GM12875 (cell line): ENCODE measurements at regions not wholly inside any gene's neighbourhood (a gene's known extent, or its start where the extent isn't known, plus 50 kb on each side); places are given as distances from the start of the nearest gene placed in this dataset.

Source experiments
- H3K4me3 ChIP-seq: one replicate; pipeline ENCODE4 v1.5.1; 2011; ENCODE audit warnings: low read depth, low read length, control low read depth
- TF ChIP-seq, protein P1 (sequence below): IDR thresholded peaks from 2 replicates; pipeline ENCODE4 v1.5.1; 2011; ENCODE audit warnings: low read depth, mild to moderate bottlenecking, control low read depth, inconsistent platforms, low read length, moderate library complexity, borderline replicate concordance; ENCODE audit not compliant: insufficient read depth

DNA sequence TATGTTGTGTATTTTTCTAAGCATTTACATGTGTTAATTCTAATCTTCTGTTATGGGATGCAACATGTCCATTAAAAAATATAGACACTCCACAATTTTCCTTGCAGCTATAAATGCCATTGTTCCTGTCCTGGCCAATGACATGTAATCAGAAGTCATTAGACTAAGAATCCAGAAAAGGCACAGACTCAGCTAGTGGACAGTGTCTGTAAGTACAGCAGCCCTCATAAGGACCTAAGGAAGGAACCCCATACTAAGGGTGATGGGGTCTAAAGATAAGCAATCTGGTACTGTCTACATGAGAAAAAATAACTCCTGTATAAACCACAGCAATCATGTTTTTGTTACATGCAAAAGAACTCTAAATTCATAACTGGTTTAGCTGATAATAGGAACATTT is 115.9 kb downstream of the GPR85 start:
- TF ChIP-seq, protein P1, sequence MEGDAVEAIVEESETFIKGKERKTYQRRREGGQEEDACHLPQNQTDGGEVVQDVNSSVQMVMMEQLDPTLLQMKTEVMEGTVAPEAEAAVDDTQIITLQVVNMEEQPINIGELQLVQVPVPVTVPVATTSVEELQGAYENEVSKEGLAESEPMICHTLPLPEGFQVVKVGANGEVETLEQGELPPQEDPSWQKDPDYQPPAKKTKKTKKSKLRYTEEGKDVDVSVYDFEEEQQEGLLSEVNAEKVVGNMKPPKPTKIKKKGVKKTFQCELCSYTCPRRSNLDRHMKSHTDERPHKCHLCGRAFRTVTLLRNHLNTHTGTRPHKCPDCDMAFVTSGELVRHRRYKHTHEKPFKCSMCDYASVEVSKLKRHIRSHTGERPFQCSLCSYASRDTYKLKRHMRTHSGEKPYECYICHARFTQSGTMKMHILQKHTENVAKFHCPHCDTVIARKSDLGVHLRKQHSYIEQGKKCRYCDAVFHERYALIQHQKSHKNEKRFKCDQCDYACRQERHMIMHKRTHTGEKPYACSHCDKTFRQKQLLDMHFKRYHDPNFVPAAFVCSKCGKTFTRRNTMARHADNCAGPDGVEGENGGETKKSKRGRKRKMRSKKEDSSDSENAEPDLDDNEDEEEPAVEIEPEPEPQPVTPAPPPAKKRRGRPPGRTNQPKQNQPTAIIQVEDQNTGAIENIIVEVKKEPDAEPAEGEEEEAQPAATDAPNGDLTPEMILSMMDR, result peak; percentile 21; the same call in 1 of the 2 replicates
- H3K4me3 ChIP-seq, result no peak overlapping the region

DNA sequence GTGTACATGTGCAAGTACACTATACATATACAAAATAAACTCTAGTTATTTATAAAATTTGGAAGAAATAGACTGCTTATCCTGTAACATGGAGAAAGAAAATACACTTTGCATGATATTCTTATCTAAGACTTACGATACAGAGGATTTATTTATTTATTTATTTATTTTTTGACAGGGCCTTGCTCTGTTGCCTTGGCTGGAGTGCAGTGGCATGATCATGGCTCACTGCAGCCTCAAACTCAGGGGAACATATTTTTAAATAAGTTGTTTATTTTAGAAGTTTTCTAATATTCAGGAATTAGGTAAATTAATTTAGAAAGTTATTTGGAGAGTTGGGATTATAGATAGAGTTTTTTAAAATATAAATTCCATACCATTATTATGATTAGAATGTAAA is 116.7 kb downstream of the GPR85 start:
- TF ChIP-seq, protein P1, result no peak
- no peak overlapping the region for H3K4me3 ChIP-seq

DNA sequence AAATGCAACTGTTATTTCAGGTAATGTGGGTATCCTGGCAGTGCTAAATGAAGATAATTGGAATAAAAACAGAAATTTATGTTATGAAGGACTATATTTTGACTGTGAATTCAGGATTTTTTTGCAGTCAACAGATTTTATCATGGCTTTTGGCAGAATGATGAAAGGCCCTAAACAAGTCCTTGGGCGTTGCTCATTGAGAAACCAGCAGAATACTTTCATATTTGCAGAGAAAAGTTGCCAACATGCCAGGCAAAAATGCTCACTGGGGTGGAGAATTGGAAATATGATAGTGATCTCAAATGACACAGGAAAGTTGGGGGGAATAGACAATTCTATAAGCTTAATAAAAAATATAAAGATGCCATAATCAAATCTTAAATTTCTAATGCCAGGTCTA is 121.1 kb downstream of the GPR85 start:
- TF ChIP-seq, protein P1, result no peak
- no peak overlapping the region for H3K4me3 ChIP-seq

- no peak overlapping the region for H3K4me3 ChIP-seq
- TF ChIP-seq, protein P1, result no peak
Measured at GRCh38 chr7:112963634-112964033, 123.0 kb downstream of the GPR85 start.

DNA sequence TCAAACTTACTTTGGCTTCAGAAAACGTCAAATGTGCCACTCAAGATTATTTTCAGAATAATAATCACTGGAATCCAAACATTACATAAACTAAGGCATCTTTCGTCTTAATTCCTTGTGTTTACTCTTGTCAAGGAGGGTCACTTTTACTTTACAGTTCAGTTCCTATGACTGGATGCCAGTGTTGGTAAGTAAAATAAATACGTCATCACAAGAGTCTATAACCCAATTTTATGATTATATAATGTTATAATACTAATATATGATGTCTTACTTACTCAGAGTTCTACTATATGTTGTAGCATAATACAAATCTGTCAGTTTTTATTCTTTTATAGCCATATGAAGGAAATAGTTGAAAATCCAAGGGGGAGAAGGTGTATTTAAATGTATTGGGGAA is 123.8 kb downstream of the GPR85 start:
- TF ChIP-seq, protein P1, result no peak
- H3K4me3 ChIP-seq, result no peak overlapping the region

DNA sequence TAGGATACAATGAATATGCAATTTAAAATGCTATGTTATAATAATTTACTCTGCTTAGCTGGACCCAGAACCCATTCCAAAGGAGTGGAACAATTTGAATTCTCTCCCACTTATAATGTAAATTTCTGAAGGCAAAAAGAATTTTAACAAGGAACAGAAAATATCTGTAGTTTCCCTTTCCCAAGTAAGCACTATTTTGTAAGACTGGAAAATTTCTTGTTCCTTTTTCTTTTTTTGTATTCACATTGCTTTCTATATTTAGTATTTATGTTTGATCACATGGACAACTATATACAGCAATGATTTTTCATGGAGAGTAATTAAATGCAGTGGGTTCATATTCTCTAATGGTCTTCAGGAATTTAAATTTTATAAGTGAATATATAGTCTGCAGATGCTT is 127.4 kb downstream of the GPR85 start:
- TF ChIP-seq, protein P1, result no peak
- no peak overlapping the region for H3K4me3 ChIP-seq

- TF ChIP-seq, protein P1, result no peak
- H3K4me3 ChIP-seq, result no peak overlapping the region
Measured at GRCh38 chr7:112958775-112959174, 127.9 kb downstream of the GPR85 start.
